HEK293 (cell line): ENCODE measurements at regions not wholly inside any gene's neighbourhood (a gene's known extent, or its start where the extent isn't known, plus 50 kb on each side); places are given as distances from the start of the nearest gene placed in this dataset.

Source experiments
- CTCF ChIA-PET: fragments of 350-600 bp; formaldehyde crosslinking; extraction: SDS; loops from one replicate; lab custom pipeline; 2021; ENCODE audit warnings: antibody characterized with exemption; lab: Yijun Ruan, JAX
- POLR2A ChIA-PET: fragments of 300-600 bp; formaldehyde crosslinking; extraction: SDS; loops from one replicate; lab custom pipeline; 2020; ENCODE audit warnings: antibody characterized with exemption, inconsistent platforms; lab: Yijun Ruan, JAX
- H3K27ac ChIP-seq: fragments of 200-500 bp; sonication (Bioruptor generic); 2 replicates; pipeline ENCODE4 v1.5.1; 2014; ENCODE audit warnings: low read depth, low read length, control low read depth, inconsistent platforms; ENCODE audit errors: extremely low read depth
- H3K36me3 ChIP-seq, 2 experiments: fragments of 200-500 bp in 1 of 2; sonication (Bioruptor generic) in 1 of 2; 1 replicate in 1 of 2; 2 replicates in 1 of 2; pipeline ENCODE4 v1.5.1; 2014 to 2017; ENCODE audit warnings: inconsistent platforms in 2 of 2, low read length in 2 of 2; ENCODE audit not compliant: control insufficient read depth in 2 of 2, insufficient read depth in 1 of 2
- H3K4me1 ChIP-seq: fragments of 200-500 bp; sonication (Bioruptor generic); 2 replicates; pipeline ENCODE4 v1.5.1; 2014; ENCODE audit warnings: mild to moderate bottlenecking, low read length, inconsistent platforms; ENCODE audit not compliant: control insufficient read depth, insufficient read depth
- H3K4me3 ChIP-seq: 2 replicates; pipeline ENCODE4 v1.5.1; 2011; ENCODE audit warnings: low read depth, mild to moderate bottlenecking, control low read depth, low read length, moderate library complexity
- H3K9me3 ChIP-seq: fragments of 200-500 bp; sonication (Bioruptor generic); 2 replicates; pipeline ENCODE4 v1.5.1; 2014; ENCODE audit warnings: low read depth, low read length, inconsistent platforms; ENCODE audit not compliant: control insufficient read depth, insufficient read depth
- GLI2 ChIP-seq: fragments of 450-650 bp; formaldehyde crosslinking; IDR thresholded peaks from 2 replicates; pipeline ENCODE4; 2017; ENCODE audit warnings: missing biosample characterization, missing genetic modification characterization, low read depth, borderline replicate concordance
- HOXA7 ChIP-seq: sonication (generic); formaldehyde crosslinking; IDR thresholded peaks from 2 replicates; pipeline ENCODE4 v1.8.1; 2022; ENCODE audit warnings: missing genetic modification reagents, borderline replicate concordance
- PRDM6 ChIP-seq: fragments of 450-650 bp; formaldehyde crosslinking; IDR thresholded peaks from 2 replicates; pipeline ENCODE4 v1.5.1; 2017; ENCODE audit warnings: missing biosample characterization, missing genetic modification characterization
- SP3 ChIP-seq: fragments of 450-650 bp; formaldehyde crosslinking; IDR thresholded peaks from 2 replicates; pipeline ENCODE4 v1.5.1; 2016; ENCODE audit warnings: missing biosample characterization, missing genetic modification characterization
- SP7 ChIP-seq: fragments of 450-650 bp; formaldehyde crosslinking; IDR thresholded peaks from 2 replicates; pipeline ENCODE4 v1.5.1; 2016; ENCODE audit warnings: missing biosample characterization, missing genetic modification characterization
- TCF7L2 ChIP-seq: IDR thresholded peaks from 2 replicates; pipeline ENCODE4 v1.6.1; 2011; ENCODE audit warnings: low read depth, mild to moderate bottlenecking, inconsistent platforms, low read length, moderate library complexity, borderline replicate concordance
- ZBTB1 ChIP-seq: fragments of 450-650 bp; formaldehyde crosslinking; IDR thresholded peaks from 2 replicates; pipeline ENCODE4 v1.5.1; 2016; ENCODE audit warnings: missing biosample characterization, missing genetic modification characterization
- ZBTB10 ChIP-seq: fragments of 450-650 bp; formaldehyde crosslinking; IDR thresholded peaks from 2 replicates; pipeline ENCODE4 v1.5.1; 2016; ENCODE audit warnings: missing biosample characterization, missing genetic modification characterization
- ZBTB8A ChIP-seq: fragments of 450-650 bp; formaldehyde crosslinking; IDR thresholded peaks from 2 replicates; pipeline ENCODE4 v1.5.1; 2016; ENCODE audit warnings: missing biosample characterization, missing genetic modification characterization
- ZFP37 ChIP-seq: fragments of 450-650 bp; formaldehyde crosslinking; IDR thresholded peaks from 2 replicates; pipeline ENCODE4 v1.5.1; 2016; ENCODE audit warnings: missing biosample characterization, missing genetic modification characterization
- ZNF10 ChIP-seq: fragments of 450-650 bp; formaldehyde crosslinking; IDR thresholded peaks from 2 replicates; pipeline ENCODE4 v1.5.1; 2017; ENCODE audit warnings: missing biosample characterization, missing genetic modification characterization
- ZNF114 ChIP-seq: fragments of 450-650 bp; formaldehyde crosslinking; IDR thresholded peaks from 2 replicates; pipeline ENCODE4 v1.5.0; 2017; ENCODE audit warnings: missing biosample characterization, missing genetic modification characterization
- ZNF121 ChIP-seq: fragments of 450-650 bp; formaldehyde crosslinking; IDR thresholded peaks from 2 replicates; pipeline ENCODE4 v1.5.1; 2016; ENCODE audit warnings: missing biosample characterization, missing genetic modification characterization
- ZNF211 ChIP-seq: fragments of 450-650 bp; formaldehyde crosslinking; IDR thresholded peaks from 2 replicates; pipeline ENCODE4 v1.5.1; 2016; ENCODE audit warnings: low read depth, missing biosample characterization, missing genetic modification characterization
- ZNF280D ChIP-seq: fragments of 450-650 bp; formaldehyde crosslinking; IDR thresholded peaks from 2 replicates; pipeline ENCODE4 v1.5.1; 2016; ENCODE audit warnings: missing biosample characterization, missing genetic modification characterization
- ZNF311 ChIP-seq: fragments of 450-650 bp; formaldehyde crosslinking; IDR thresholded peaks from 2 replicates; pipeline ENCODE4 v1.5.1; 2017; ENCODE audit warnings: missing biosample characterization, missing genetic modification characterization, borderline replicate concordance
- ZNF324 ChIP-seq: fragments of 450-650 bp; formaldehyde crosslinking; IDR thresholded peaks from 2 replicates; pipeline ENCODE4 v1.5.1; 2016; ENCODE audit warnings: missing biosample characterization, missing genetic modification characterization
- ZNF510 ChIP-seq: fragments of 450-650 bp; formaldehyde crosslinking; IDR thresholded peaks from 2 replicates; pipeline ENCODE4 v1.5.1; 2018; ENCODE audit warnings: mild to moderate bottlenecking, missing genetic modification characterization, missing biosample characterization; ENCODE audit not compliant: insufficient replicate concordance
- ZNF521 ChIP-seq: fragments of 450-650 bp; formaldehyde crosslinking; IDR thresholded peaks from 2 replicates; pipeline ENCODE4 v1.5.1; 2017; ENCODE audit warnings: missing biosample characterization, mild to moderate bottlenecking, missing genetic modification characterization
- ZNF548 ChIP-seq: fragments of 450-650 bp; formaldehyde crosslinking; IDR thresholded peaks from 2 replicates; pipeline ENCODE4 v1.5.1; 2016; ENCODE audit warnings: missing biosample characterization, missing genetic modification characterization
- ZNF561 ChIP-seq: fragments of 450-650 bp; IDR thresholded peaks from 2 replicates; pipeline ENCODE4 v1.5.1; 2018; ENCODE audit warnings: missing biosample characterization, missing genetic modification characterization, borderline replicate concordance
- ZNF580 ChIP-seq: fragments of 450-650 bp; formaldehyde crosslinking; IDR thresholded peaks from 2 replicates; pipeline ENCODE4 v1.5.1; 2016; ENCODE audit warnings: missing biosample characterization, missing genetic modification characterization
- ZNF585B ChIP-seq: fragments of 450-650 bp; formaldehyde crosslinking; IDR thresholded peaks from 2 replicates; pipeline ENCODE4 v1.5.1; 2016; ENCODE audit warnings: missing biosample characterization, missing genetic modification characterization
- ZNF704 ChIP-seq: fragments of 450-650 bp; formaldehyde crosslinking; IDR thresholded peaks from 2 replicates; pipeline ENCODE4 v1.5.1; 2016; ENCODE audit warnings: missing biosample characterization, missing genetic modification characterization
- ZNF837 ChIP-seq: fragments of 450-650 bp; formaldehyde crosslinking; IDR thresholded peaks from 2 replicates; pipeline ENCODE4 v1.5.1; 2016; ENCODE audit warnings: missing biosample characterization, missing genetic modification characterization

- no peak overlapping the region for H3K4me3 ChIP-seq
- TF ChIP-seq ZNF548 (tag by site-specific recombination) (no peak), ZNF10 (tag by site-specific recombination) (no peak)
- TF ChIP-seq, all 188 proteins: peak for 0
- ChIA-PET CTCF (interaction anchor here (1.0 kb wide), 1 partner anchor 136 kb away, joined by 3 read pairs; no protein-coding TSS in a partner anchor), POLR2A (no interaction called here)
- Histone ChIP-seq H3K9me3 (no peaks in the 10 kb centered on the region), H3K4me1 (no peaks in the 10 kb centered on the region), H3K36me3 (no peaks in the 10 kb centered on the region), H3K27ac (no peak overlapping the region)
These were observed 658.0 kb upstream of the NRG3 start for GRCh38 chr10:81216949-81217348.

- POLR2A ChIA-PET = no interaction called here
- no peak for TF ChIP-seq ZNF837 (tag by site-specific recombination)
- no peak for TF ChIP-seq ZBTB10 (tag by site-specific recombination)
- no peak for TF ChIP-seq ZNF585B (tag by site-specific recombination)
- TF ChIP-seq ZNF548 (tag by site-specific recombination) = no peak
- no peak for TF ChIP-seq ZNF704 (tag by site-specific recombination)
- TF ChIP-seq PRDM6 (tag by site-specific recombination) = no peak
- no peak for TF ChIP-seq ZNF580 (tag by site-specific recombination)
- TF ChIP-seq TCF7L2 = no peak
- TF ChIP-seq ZBTB1 (tag by site-specific recombination) = no peak
- no peak for TF ChIP-seq SP7 (tag by site-specific recombination)
- TF ChIP-seq ZFP37 (tag by site-specific recombination) = no peak
- TF ChIP-seq HOXA7 (CRISPR knock-in tag) = no peak
- TF ChIP-seq ZNF510 (tag by site-specific recombination) = no peak
- no peak for TF ChIP-seq ZNF521
- TF ChIP-seq ZBTB8A = no peak
- TF ChIP-seq GLI2 (tag by site-specific recombination) = no peak
- CTCF ChIA-PET = no interaction called here
- H3K36me3 ChIP-seq = no peaks in the 10 kb centered on the region
- H3K4me1 ChIP-seq = no peaks in the 10 kb centered on the region
- no peak overlapping the region for H3K27ac ChIP-seq
- no peak overlapping the region for H3K4me3 ChIP-seq
- H3K9me3 ChIP-seq = no peaks in the 10 kb centered on the region
These were observed 656.7 kb upstream of the NRG3 start for GRCh38 chr10:81218307-81218706.

- Histone ChIP-seq H3K36me3 (no peaks in the 10 kb centered on the region), H3K9me3 (no peaks in the 10 kb centered on the region), H3K4me1 (no peaks in the 10 kb centered on the region), H3K27ac (no peak overlapping the region), H3K4me3 (no peak overlapping the region)
- CTCF ChIA-PET = no interaction called here
- POLR2A ChIA-PET = no interaction called here
- TF ChIP-seq ZNF280D (no peak), ZNF324 (no peak), ZNF311 (no peak), ZNF561 (tag by site-specific recombination) (no peak), ZNF114 (tag by site-specific recombination) (no peak), ZNF211 (tag by site-specific recombination) (no peak), SP3 (tag by site-specific recombination) (no peak), ZNF548 (tag by site-specific recombination) (no peak), ZNF121 (no peak)
These were observed 655.2 kb upstream of the NRG3 start for GRCh38 chr10:81219758-81220157.
